HG02943 (cell line): ENCODE measurements at regions not wholly inside any gene's neighbourhood (a gene's known extent, or its start where the extent isn't known, plus 50 kb on each side); places are given as distances from the start of the nearest gene placed in this dataset.

Experiments
- ATAC-seq: cut with Tn5 transposase; IDR thresholded peaks from one replicate; pipeline ENCODE4 v1.9.1; 2021; ENCODE audit warnings: mild to moderate bottlenecking, low read depth, moderate library complexity; ENCODE audit not compliant: unreplicated experiment

GRCh38 chr9:26334706-26335105 is 557.9 kb downstream of the CAAP1 start:
- ATAC-seq, result no peak

DNA sequence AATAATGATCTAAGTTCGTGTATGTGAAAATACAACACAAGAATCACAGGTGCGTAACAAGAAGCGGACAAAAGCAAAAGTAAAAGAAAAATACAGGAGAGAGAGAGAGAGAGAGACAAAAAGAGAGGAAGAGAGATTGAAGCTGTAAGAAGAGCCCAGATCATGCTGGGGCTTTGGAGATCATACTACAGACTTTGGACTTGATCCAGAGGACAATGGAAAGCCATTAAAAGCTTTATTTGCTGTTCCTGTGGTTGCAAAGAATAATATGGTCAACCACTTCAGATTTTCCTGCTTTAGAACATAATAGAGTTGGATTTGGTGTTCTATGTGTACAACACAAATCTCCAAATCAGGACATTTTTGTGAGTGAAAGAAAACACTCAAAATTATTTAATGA is 561.4 kb downstream of the CAAP1 start:
- no peak for ATAC-seq

DNA sequence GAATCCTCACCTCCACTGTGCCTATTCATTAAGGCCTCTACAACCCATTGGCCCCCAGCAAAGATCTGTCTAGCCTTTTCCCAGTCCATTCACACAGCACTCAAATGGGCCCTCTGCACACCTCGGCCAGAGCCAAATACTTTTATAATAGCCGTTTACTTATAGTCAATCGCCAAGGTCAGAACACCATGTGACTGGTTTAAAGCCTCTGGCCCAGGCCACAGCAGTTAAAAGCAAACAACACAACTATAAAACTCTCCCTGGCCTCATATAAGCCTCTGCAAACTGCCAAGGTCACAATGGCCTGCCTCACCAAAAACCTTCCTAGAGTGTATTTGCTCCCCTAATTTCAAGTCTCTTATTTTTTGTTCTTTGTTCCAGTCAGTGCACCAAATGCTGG is 562.6 kb downstream of the CAAP1 start:
- no peak for ATAC-seq

DNA sequence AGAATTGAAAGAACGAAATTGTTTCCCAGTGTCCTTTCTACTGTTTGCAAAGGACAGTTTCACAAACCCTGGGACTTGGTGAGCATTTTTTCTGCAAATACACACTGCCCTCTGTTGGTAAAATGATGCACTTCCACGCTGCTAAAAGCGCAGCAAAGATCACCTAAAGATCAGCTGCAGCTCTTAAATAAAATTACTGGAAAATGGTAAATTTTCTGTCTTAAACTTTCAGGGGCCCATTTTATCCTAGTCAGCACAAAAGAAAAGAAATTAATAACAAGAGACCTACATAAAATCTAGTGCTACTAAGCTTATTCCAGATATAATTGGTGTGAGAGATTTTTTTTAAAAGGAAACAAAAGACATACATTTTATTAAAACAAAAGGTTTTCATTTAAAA is 566.0 kb downstream of the CAAP1 start:
- ATAC-seq, result no peak

DNA sequence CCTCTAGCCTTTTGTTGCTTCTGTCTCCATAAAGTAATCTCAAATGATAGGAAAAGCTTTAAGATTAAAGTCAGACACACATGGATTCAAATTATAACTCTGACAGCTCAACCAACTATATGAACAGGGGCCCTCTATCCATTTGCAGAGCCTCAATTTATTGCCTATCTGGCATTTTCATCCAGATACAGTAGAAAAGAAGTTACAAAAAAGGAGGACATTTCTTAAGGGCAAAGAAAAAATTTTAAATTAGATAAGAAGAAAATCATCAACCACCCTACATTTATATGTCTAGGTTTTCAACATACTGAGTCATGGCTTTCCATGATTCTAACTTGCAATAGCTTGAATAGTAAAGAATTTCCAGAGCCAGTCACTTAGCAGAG is 567.2 kb downstream of the CAAP1 start:
- ATAC-seq, result no peak

DNA sequence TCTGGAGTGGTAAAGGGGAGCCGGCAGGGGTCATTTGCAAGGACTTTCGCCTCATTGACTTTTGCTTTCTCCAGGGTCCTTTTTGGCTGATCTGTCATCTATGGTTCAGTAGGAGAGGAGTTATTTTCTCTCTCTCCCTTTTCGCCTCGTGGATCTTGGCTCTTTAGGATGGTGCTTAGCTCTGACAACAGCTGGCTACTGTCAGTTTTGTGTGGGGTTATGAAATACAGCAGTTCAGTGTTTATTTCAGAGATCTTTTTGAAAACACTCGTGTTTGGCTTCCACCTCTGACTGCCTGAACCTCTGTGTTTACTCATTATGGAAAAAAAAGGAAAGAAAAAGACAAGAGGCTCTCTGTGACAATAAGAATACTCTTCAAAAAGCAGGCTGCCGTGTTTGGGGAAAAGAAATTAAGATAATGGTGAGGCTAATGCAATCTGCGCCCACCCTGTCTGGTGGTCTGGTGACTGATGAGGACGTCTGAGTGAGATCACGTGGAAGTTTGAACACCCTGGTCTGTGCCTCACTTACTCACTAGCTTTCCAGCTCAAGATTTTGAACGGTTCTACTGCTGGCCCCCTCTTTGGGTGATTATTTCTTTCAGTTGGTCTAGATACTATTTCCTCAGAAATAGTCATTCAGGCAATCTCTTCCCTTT is 567.7 kb downstream of the CAAP1 start:
- ATAC-seq, result no peak

DNA sequence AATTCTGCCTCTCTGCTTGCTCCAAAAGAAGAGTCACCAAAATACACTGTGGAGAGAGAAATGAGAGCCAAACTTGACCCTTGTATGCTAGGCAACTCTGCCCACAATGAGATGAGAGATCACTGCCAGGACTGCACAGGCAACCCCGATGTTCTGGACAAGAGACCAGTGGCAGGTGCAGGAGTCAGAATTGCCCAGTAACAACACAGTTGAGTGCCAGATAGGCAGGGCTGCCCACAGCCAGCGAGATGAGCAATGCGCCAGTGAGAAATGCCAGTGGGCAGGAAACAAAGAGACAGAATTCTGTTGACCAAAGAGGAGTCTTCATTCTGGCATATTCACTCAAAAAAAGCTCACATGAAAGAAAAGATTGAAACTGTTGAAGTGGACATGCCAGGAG is 570.7 kb downstream of the CAAP1 start:
- ATAC-seq, result no peak

- no peak for ATAC-seq
Observed at GRCh38 chr9:26319859-26320258, 572.7 kb downstream of the CAAP1 start.

DNA sequence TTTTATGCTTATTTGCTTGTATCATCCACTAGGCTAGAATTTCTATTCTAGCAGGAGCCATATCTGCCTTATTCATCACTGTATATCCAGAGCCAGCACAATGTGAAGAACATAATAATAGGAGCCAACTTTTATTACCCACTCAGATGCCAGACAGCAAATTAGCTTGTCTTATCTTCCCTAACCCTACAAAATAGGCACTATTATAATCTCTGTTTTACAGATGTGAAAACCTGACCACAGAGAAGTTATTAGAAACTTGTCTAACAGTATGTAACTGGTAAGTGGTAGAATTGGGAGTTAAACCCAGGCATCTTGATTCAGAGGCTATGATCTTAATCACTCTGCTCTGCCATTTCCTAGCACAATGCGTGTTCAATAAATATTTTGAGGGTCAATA is 579.5 kb downstream of the CAAP1 start:
- no peak for ATAC-seq

GRCh38 chr9:26311463-26311995 is 581.1 kb downstream of the CAAP1 start:
- ATAC-seq, result no peak

- ATAC-seq, result no peak
Observed at GRCh38 chr9:26310294-26310693, 582.3 kb downstream of the CAAP1 start.

DNA sequence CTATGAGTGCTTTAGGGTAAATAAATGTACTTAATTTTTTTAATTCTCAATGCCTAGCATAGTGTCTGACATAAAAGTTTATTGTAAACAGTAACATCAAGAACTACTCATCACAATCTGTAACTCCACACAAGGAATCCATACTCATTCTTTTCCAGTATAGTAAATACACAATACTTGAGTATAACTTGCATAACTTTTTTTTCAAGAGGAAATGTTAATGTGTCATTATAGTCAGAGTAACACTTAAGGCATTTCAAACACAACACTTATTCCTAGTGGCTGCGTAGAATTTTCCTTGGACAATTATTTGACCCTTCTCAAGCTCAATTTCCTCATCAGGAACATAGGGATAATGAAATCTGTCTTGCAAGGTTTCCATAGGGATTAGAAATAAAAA is 584.3 kb downstream of the CAAP1 start:
- ATAC-seq, result no peak

DNA sequence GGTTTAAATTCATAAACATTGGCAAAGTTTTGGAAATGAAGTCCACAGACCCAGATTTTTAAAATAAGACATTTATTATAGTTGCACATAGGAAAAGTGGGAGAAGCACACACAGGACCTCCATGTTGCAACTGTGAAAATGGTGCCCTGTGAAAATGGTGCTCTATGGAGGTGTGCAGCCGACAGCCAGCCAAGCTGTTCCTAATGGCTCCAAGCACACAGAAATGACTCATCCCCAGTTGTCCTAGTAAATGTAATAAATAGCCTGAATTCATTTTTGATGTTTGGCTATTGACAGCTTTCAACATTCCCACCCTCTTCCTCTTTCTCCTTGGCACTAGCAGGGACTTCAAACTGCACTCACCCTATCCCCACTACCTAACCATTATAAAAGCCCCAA is 590.9 kb downstream of the CAAP1 start:
- ATAC-seq, result no peak

GRCh38 chr9:26301046-26301445 is 591.6 kb downstream of the CAAP1 start:
- ATAC-seq, result no peak

GRCh38 chr9:26296910-26297572 is 595.6 kb downstream of the CAAP1 start:
- no peak for ATAC-seq

DNA sequence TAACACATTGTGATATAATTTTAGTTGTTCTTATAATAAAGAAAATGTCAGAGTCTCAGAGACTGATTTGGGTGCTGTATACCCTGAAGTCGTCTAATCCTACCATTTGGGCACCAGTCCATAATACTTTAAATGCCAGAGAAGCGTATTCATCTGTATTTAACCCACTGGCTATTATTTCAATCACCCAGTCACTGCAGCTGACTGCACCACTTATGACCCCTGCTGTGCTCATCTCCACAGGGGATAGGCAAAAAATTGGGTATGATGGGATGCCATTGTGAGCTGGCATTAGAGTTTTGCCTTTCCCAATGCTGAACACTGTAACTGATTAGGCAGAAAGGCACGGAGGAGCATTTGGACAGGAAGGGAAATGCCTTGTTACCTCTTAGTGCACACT is 599.7 kb downstream of the CAAP1 start:
- no peak for ATAC-seq

DNA sequence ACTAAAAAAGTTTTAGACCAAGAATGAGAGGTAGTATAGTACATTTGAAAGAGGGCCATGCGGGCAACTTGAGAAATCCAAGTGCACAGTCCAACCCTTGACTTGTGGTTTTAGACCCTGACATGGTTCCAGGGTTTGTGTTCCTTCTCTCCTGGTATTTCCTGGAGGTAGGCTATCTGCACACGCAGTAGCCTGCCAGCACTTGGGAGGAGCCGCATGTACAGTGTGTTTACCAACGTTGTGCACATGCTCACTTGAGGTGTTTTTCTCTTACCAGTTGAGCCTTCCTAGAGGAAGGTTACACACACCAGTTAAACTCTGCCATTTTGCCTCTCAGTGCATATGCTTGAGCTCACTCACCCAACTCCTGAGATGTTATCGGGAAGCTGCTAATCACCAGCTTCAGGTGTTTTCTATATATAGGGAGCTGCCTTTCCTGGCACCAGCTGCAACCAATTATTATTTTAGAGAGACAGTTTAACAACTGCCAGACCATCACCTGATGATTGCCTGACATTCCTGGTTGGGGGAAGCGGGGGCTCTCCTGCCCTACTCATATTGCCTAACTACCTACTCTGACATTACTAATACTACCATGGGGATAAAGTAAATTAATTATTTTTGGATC is 593.4 kb upstream of the TUSC1 start:
- ATAC-seq, result no peak

DNA sequence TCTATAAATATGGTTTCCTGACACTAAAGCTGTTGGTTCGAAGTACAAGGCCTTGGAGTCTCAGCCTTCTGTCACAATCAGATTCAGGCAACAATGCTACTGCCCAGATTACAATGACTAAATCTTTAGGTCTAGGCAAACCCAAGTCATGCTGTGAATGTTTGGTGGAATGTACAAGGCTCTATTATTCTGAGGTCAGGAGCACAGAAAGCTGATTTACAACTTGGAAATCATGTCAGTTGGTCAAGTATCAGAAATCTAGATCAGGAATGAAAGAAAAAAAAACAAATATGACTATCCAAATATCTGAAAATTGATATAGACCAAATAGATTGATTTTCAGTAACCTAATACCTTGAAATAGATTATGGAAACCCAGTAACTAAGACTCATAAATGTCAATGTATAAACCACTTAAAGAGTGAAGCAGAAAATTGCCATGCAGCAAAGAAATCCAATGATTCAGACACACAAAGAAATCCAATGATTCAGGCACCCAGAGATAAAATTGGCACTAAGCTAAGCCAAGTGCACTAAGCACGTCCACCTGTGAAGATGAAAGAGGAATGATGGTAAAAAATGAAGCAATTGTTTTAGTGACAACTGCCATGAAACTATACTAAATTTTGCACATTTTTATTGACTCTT is 588.0 kb upstream of the TUSC1 start:
- ATAC-seq, result no peak

- ATAC-seq, result no peak
Observed at GRCh38 chr9:26264709-26265601, 586.7 kb upstream of the TUSC1 start.

- no peak for ATAC-seq
Observed at GRCh38 chr9:26263478-26263877, 585.2 kb upstream of the TUSC1 start.
